Stomach (tissue), 4 donors: ENCODE measurements at regions not wholly inside any gene's neighbourhood (a gene's known extent, or its start where the extent isn't known, plus 50 kb on each side); places are given as distances from the start of the nearest gene placed in this dataset.
"Not testable (repeated sequence)": the region's sequence is repeated elsewhere in the genome, so short reads cannot be mapped to it uniquely, and the experiment has no call there.

ENCODE experiments used
- CTCF ChIP-seq, 7 experiments: fragments of 450-650 bp in 4 of 7; fragments of 200-600 bp in 3 of 7; sonication (generic) in 3 of 7; IDR thresholded peaks; one replicate each; pipeline ENCODE4 v1.5.1; 2016 to 2019; ENCODE audit warnings: antibody characterized with exemption in 7 of 7, control low read depth in 2 of 7, mild to moderate bottlenecking in 1 of 7
- EP300 ChIP-seq: sonication (generic); formaldehyde crosslinking; IDR thresholded peaks from one replicate; pipeline ENCODE4 v1.6.1; 2017; ENCODE audit warnings: antibody characterized with exemption
- POLR2A ChIP-seq, 4 donors: fragments of 450-650 bp; IDR thresholded peaks; one replicate each; pipeline ENCODE4 v1.6.1; 2016; ENCODE audit warnings: antibody characterized with exemption in 4 of 4, control low read depth in 2 of 4, mild to moderate bottlenecking in 1 of 4, moderate library complexity in 1 of 4
- POLR2AphosphoS5 ChIP-seq, 3 donors: sonication (generic); formaldehyde crosslinking; IDR thresholded peaks; one replicate each; pipeline ENCODE4 v1.6.1; 2016; ENCODE audit warnings: antibody characterized with exemption in 3 of 3

GRCh38 chr15:99816862-99817261 is 83.6 kb upstream of the LYSMD4 start:
- not testable (repeated sequence) for TF ChIP-seq CTCF (IDR thresholded peaks at IDR 0.05); POLR2A (IDR thresholded peaks at IDR 0.05); EP300; POLR2AphosphoS5 (IDR thresholded peaks at IDR 0.05)
